Ovary (tissue), 3 donors: ENCODE measurements at regions not wholly inside any gene's neighbourhood (a gene's known extent, or its start where the extent isn't known, plus 50 kb on each side); places are given as distances from the start of the nearest gene placed in this dataset.

ENCODE experiments used
- CTCF ChIP-seq, 3 donors: fragments of 450-650 bp in 2 of 3; fragments of 200-600 bp in 1 of 3; IDR thresholded peaks; one replicate each; pipeline versions ENCODE4 v1.5.1 to v1.8.0; 2016 to 2022; ENCODE audit warnings: antibody characterized with exemption in 3 of 3, mild to moderate bottlenecking in 1 of 3
- EP300 ChIP-seq: sonication (generic); formaldehyde crosslinking; IDR thresholded peaks from one replicate; pipeline ENCODE4 v1.6.1; 2017; ENCODE audit warnings: antibody characterized with exemption
- POLR2A ChIP-seq: fragments of 450-650 bp; IDR thresholded peaks from one replicate; pipeline ENCODE4 v1.6.1; 2017; ENCODE audit warnings: antibody characterized with exemption, mild to moderate bottlenecking, moderate library complexity
- donor health status: DM: no; HTN: no; CAD: no.

- TF ChIP-seq CTCF (IDR thresholded peaks at IDR 0.05) (no peak), EP300 (no peak), POLR2A (no peak)
Observed at GRCh38 chr6:164826831-164827468, 482.5 kb downstream of the C6orf118 start.
